Gastrocnemius medialis (tissue), 4 donors: ENCODE measurements at regions not wholly inside any gene's neighbourhood (a gene's known extent, or its start where the extent isn't known, plus 50 kb on each side); places are given as distances from the start of the nearest gene placed in this dataset.

Experiments used
- POLR2A ChIP-seq, 2 donors: fragments of 450-650 bp; IDR thresholded peaks; one replicate each; pipeline ENCODE4 v1.6.1; 2017; ENCODE audit warnings: antibody characterized with exemption in 2 of 2, mild to moderate bottlenecking in 2 of 2, moderate library complexity in 2 of 2
- TF ChIP-seq, protein P1 (sequence below), 5 experiments: fragments of 450-650 bp in 3 of 5; fragments of 200-600 bp in 2 of 5; sonication (generic) in 2 of 5; IDR thresholded peaks in 4 of 5; conservative IDR thresholded peaks in 1 of 5; 1 replicate in 4 of 5; 2 replicates in 1 of 5; pipeline ENCODE4 v1.5.1; 2016 to 2019; ENCODE audit warnings: antibody characterized with exemption in 5 of 5, mild to moderate bottlenecking in 3 of 5, moderate library complexity in 3 of 5

DNA sequence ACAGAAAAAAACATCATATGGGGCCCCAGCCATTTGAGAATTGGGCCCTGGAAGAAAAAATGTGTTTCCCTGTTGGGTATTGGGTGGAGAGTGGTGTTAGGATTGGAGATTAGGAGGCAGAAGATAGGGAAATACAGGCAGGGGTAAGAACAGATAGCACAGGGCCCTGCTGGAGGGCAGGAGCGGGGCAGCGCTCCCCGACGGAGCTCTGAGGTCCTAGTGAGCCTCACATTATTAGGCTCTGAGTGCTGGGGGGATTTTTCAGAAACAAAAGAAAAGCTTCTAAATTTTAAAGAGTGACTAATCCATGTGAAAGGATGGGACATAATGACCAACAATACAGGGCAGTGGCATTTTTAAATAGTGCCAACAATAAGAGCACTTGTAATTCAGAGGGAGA, 241.2 kb downstream of the SOX2 start:
- no peak for TF ChIP-seq POLR2A (IDR thresholded peaks at IDR 0.05)
- TF ChIP-seq, protein P1, sequence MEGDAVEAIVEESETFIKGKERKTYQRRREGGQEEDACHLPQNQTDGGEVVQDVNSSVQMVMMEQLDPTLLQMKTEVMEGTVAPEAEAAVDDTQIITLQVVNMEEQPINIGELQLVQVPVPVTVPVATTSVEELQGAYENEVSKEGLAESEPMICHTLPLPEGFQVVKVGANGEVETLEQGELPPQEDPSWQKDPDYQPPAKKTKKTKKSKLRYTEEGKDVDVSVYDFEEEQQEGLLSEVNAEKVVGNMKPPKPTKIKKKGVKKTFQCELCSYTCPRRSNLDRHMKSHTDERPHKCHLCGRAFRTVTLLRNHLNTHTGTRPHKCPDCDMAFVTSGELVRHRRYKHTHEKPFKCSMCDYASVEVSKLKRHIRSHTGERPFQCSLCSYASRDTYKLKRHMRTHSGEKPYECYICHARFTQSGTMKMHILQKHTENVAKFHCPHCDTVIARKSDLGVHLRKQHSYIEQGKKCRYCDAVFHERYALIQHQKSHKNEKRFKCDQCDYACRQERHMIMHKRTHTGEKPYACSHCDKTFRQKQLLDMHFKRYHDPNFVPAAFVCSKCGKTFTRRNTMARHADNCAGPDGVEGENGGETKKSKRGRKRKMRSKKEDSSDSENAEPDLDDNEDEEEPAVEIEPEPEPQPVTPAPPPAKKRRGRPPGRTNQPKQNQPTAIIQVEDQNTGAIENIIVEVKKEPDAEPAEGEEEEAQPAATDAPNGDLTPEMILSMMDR (IDR thresholded peaks at IDR 0.05 in 4 of 5, conservative IDR thresholded peaks at IDR 0.05 in 1 of 5): no peak
